Fibroblast of lung (primary cell): ENCODE measurements at regions not wholly inside any gene's neighbourhood (a gene's known extent, or its start where the extent isn't known, plus 50 kb on each side); places are given as distances from the start of the nearest gene placed in this dataset.

Experiments used
- EZH2 ChIP-seq: IDR thresholded peaks from 2 replicates; pipeline ENCODE4 v1.5.1; 2012; ENCODE audit warnings: low read length, control low read depth, mild to moderate bottlenecking; ENCODE audit errors: missing control alignments
- TF ChIP-seq, protein P1 (sequence below), 2 donors: IDR thresholded peaks in 1 of 2; conservative IDR thresholded peaks in 1 of 2; 1 replicate in 1 of 2; 2 replicates in 1 of 2; pipeline ENCODE4 v1.5.1; 2011 to 2012; ENCODE audit warnings: low read length in 2 of 2, control low read depth in 1 of 2, inconsistent platforms in 1 of 2, low read depth in 1 of 2, mild to moderate bottlenecking in 1 of 2

DNA sequence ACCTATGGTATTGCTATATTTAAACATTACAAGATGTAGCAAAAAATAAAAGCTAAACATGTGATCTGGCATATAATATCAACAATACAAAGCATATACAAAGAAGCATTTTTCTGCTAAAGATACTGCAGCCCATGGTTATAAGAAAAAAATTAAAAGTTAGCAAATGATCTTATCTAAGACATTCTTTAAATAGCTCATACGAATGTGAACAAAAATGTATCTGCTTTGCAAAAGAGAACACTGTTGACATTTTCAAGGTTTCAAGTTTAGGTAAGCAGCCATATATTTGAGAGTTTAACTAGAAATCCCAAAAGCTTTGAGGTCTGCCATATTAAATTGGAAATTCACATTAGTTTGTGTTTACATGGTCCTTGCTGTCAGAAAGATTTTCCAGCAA, 301.0 kb upstream of the SLC39A10 start:
- TF ChIP-seq, protein P1, sequence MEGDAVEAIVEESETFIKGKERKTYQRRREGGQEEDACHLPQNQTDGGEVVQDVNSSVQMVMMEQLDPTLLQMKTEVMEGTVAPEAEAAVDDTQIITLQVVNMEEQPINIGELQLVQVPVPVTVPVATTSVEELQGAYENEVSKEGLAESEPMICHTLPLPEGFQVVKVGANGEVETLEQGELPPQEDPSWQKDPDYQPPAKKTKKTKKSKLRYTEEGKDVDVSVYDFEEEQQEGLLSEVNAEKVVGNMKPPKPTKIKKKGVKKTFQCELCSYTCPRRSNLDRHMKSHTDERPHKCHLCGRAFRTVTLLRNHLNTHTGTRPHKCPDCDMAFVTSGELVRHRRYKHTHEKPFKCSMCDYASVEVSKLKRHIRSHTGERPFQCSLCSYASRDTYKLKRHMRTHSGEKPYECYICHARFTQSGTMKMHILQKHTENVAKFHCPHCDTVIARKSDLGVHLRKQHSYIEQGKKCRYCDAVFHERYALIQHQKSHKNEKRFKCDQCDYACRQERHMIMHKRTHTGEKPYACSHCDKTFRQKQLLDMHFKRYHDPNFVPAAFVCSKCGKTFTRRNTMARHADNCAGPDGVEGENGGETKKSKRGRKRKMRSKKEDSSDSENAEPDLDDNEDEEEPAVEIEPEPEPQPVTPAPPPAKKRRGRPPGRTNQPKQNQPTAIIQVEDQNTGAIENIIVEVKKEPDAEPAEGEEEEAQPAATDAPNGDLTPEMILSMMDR (conservative IDR thresholded peaks at IDR 0.05 in 1 of 2, IDR thresholded peaks at IDR 0.05 in 1 of 2; ENCODE audit: low read depth in 1 of 2, low read length in 2 of 2) = no peak
- TF ChIP-seq EZH2 = no peak
